Bone marrow (tissue), 2 donors: ENCODE measurements at regions not wholly inside any gene's neighbourhood (a gene's known extent, or its start where the extent isn't known, plus 50 kb on each side); places are given as distances from the start of the nearest gene placed in this dataset.
A peak's percentile ranks its signal among the peaks of the same experiment; 100 is the strongest.

ENCODE experiments used
- DNase-seq, 2 donors: peaks; one replicate each; lab custom pipeline; 2025; lab: John Stamatoyannopoulos, UW

DNA sequence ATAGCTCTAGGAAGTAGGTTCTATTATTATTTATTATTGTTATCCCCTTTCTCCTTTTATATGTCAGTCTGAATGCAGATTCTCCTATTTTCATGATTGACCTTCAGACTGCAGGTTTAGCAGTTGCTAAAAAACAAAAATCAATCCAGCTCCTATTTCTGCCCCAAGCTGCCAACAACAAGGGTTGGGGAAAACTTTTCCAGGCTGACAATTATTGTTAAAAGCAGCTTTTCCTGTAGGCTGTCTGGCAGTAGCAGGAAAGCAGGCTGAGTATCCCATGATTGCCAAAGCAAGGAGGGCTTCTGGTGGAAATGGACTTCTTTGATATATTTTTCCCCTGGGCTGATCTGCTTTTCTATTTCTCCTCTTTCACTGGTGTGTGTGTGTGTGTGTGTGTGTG is 78.0 kb upstream of the CTLA4 start:
- no peak for DNase-seq

DNA sequence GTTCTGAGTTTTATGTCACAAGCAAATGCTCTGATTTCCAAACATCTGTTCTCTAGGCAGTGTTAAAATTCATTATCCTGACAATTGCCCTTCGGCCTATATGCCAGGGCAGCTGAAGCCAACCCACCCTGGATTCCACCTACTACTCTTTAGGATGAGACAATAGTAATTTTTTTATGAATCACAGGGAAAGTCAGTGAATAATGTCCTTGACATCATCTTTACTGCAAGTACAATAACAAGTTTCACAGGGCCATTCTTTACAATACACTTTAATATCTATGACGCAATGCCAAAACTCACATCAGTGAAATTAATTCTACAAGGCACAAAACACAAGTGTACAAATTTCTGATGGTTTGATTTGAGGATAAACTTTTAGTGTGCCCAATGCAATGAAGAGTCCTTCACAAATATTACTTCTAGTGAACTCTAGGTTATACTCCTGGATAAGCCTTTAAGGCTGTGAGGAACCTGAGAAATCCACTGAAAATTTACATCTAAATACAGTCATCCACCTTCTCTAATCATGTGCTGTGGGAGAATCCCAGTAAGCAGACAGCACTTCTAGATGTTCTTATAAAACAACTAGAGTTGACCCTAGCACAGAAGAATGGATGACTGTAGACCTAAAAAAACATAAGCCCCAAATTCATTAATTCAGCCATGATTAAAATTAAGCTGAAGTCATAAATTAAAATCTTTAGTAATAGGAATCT is 77.3 kb upstream of the CTLA4 start:
- DNase-seq = no peak

- no peak for DNase-seq
These were observed 71.1 kb upstream of the CTLA4 start for GRCh38 chr2:203796248-203797010.

DNA sequence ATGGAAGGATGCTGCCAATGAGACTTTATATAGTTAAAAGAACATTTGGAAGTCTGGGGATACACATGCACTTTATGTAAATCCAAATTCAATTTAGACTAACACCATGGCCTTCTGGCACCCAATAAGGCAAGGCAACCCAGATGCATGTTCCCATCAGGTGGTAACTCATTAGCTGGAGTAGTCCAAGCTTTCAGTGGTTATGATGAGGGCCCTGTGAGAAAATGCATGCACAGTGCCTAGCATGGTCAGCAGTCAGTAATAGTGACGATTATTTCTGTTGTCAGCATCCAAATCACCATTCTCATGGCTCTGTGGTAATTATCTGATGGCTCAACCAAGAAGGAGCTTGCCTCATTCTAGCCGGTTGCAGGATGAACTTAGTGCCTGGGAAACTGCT is 70.3 kb upstream of the CTLA4 start:
- DNase-seq = no peak

GRCh38 chr2:203797712-203798111 is 69.9 kb upstream of the CTLA4 start:
- no peak for DNase-seq

GRCh38 chr2:203798296-203799087 is 69.1 kb upstream of the CTLA4 start:
- DNase-seq = no peak

DNA sequence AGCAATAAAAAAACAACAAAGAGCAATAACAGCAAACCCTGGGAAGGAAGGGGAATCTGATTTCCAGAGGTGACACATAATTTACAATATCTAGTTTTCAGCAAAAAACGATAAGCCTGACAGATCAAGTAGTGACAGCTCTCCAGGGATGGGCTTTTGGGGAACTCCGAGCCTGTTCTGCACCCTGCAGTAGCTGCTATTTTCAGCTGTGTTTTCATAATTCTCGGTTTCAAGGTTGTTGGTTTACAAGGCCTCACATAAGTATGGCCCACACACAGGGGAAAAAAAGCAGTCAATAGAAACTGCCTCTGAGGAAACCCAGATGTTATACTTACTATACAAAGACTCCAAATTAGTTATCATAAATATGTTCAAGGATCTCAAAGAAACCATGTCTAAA is 67.7 kb upstream of the CTLA4 start:
- no peak for DNase-seq

GRCh38 chr2:203800783-203801182 is 66.8 kb upstream of the CTLA4 start:
- DNase-seq = no peak

- no peak for DNase-seq
These were observed 65.1 kb upstream of the CTLA4 start for GRCh38 chr2:203802342-203803052.

DNA sequence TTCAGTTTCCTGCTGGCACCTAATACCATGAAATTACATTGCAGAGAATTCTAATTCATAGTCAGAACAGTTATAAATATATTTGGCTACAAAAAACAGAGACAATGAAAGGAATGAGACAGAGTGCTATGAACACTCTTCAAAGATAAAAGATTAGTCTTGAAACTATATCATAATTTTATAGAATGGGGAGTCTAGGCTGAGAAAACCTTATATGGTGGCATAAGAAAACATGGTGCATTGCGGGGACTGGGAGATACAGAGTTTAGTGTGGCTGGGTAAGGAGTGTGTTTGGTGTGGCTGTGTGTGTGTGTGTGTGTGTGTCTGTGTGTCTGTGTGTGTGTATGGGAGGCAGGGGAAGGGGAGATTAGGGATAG is 64.5 kb upstream of the CTLA4 start:
- DNase-seq = no peak

DNA sequence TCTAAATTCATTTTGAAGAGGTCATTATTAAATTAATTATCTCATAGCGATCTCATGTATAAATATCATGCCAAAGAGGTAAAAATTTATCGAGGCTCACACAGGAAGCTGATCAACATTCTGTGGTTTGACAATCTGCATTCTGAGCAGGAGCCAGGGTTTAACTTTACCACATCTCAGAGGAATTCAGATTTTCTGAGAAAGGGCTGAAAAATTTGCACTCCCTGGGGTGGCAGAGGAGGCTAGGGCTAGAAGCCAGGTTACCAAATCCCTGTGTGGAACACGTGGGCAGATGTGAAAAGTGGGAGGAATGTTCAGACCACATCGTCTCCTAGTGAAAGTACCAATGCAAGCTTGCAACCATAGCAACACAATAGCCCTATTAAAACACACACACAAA is 63.5 kb upstream of the CTLA4 start:
- DNase-seq = no peak

GRCh38 chr2:203804764-203805485 is 62.6 kb upstream of the CTLA4 start:
- no peak for DNase-seq

DNA sequence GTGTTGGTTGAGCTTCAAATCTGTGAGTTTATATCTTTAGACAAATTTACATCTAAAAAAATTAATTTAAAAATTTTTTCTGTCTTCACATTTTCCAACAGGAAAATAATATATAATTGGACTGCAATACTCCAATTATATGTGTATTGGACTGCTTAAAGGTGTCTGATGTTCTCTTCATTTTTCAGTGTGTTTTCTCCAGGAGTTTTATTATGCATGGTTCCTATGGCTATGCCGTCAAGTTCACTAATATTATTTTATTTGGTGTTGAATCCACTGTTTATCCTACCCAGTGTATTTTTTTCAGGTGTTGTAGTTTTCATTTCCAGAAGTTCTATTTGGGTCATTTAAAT is 62.1 kb upstream of the CTLA4 start:
- DNase-seq = no peak

DNA sequence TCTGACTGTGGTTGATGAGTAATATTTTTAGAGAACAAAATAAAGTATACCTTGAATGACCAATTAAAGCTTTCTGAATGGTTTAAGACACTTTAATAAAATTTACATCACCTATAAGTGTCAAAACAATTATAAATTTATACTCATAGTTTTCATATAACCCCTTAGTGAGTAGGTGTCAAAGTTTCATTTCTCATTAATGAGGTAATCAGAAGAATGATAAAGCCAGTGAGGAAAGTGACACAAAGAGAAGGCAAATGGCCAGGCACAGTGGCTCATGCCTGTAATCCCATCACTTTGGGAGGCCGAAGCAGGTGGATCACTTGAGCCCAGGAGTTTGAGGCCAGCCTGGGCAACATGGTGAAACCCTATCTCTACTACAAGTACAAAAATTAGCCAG is 60.8 kb upstream of the CTLA4 start:
- no peak for DNase-seq

DNA sequence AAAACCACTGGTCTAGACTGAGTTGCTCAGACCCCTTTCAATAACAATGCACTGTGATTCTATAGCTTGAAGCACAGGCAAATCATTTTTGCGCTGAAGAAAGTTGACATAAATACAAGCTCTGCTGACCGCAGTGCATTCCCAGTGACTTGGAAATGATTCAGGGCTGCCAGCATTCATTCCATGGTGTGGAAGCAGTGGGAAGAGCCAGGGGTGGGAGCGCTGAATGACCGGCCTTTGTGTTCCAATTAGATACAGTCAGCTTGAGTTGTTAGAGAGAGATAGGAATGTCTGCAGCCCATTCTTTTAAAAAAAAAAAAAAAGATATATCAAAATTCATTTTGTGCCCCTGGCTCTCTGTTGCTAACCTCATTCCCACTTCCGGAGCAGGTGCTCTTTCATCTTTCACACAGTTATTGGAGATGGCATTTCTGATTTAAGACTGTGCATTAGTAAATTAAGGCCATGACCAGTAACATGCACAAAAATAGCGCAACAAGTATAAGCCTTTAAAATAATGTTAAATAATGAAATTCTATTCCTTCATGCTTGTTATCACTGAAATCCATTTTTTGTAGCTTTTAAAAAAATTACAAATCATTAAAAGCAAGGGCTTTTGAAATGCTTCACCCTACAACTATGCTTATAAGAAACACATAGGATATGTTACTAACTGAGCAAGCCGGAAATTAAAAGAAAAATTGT is 59.4 kb upstream of the CTLA4 start:
- no peak for DNase-seq

DNA sequence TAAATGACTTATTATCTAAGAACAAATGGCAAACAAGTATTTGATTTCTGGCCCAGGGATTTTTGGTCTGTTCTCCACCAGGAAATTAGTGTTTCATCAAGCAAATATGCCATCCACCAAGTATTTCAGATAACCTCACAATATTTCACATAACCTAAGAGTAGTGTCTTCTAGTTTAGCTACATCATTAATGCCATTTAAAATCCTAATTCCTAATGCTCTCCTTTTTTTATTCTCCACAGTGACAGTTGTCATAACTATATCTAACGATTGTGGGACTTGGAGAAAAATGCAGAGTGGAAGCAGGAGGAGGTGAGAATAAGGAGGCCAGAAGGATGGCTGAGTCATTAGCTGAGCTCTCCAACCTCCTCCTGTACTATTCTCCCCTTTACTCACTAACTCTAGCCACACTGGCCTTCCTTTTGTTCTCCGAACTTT is 58.5 kb upstream of the CTLA4 start:
- no peak for DNase-seq

GRCh38 chr2:203809991-203810510 is 57.5 kb upstream of the CTLA4 start:
- no peak for DNase-seq

- DNase-seq = peak; percentile 30 to 39
These were observed 55.9 kb upstream of the CTLA4 start for GRCh38 chr2:203811491-203812221.

GRCh38 chr2:203812294-203813221 is 55.0 kb upstream of the CTLA4 start:
- no peak for DNase-seq
